GF-D8 (cell line): ENCODE measurements at regions not wholly inside any gene's neighbourhood (a gene's known extent, or its start where the extent isn't known, plus 50 kb on each side); places are given as distances from the start of the nearest gene placed in this dataset.

Experiments
- DNase-seq: peaks from one replicate; lab custom pipeline; 2025; lab: John Stamatoyannopoulos, UW

GRCh38 chr22:48651036-48651890 lies 1176.4 kb downstream of the BRD1 start:
- no peak for DNase-seq

GRCh38 chr22:48650323-48651035 lies 1177.2 kb downstream of the BRD1 start:
- no peak for DNase-seq

- DNase-seq, result no peak
Measured at GRCh38 chr22:48649466-48649865, 1178.2 kb downstream of the BRD1 start.

GRCh38 chr22:48649031-48649430 lies 1178.6 kb downstream of the BRD1 start:
- no peak for DNase-seq

GRCh38 chr22:48647606-48648515 lies 1179.8 kb downstream of the BRD1 start:
- DNase-seq, result no peak

GRCh38 chr22:48647051-48647450 lies 1180.6 kb downstream of the BRD1 start:
- DNase-seq, result no peak

GRCh38 chr22:48646216-48646925 lies 1181.3 kb downstream of the BRD1 start:
- no peak for DNase-seq

- no peak for DNase-seq
Measured at GRCh38 chr22:48645766-48646165, 1181.9 kb downstream of the BRD1 start.

- DNase-seq, result no peak
Measured at GRCh38 chr22:48644997-48645396, 1182.7 kb downstream of the BRD1 start.

- no peak for DNase-seq
Measured at GRCh38 chr22:48644108-48644507, 1183.6 kb downstream of the BRD1 start.

GRCh38 chr22:48643066-48643731 lies 1184.5 kb downstream of the BRD1 start:
- no peak for DNase-seq

GRCh38 chr22:48642550-48642949 lies 1185.1 kb downstream of the BRD1 start:
- no peak for DNase-seq

- no peak for DNase-seq
Measured at GRCh38 chr22:48641906-48642475, 1185.7 kb downstream of the BRD1 start.

- DNase-seq, result no peak
Measured at GRCh38 chr22:48640890-48641841, 1186.5 kb downstream of the BRD1 start.

GRCh38 chr22:48639896-48640748 lies 1187.6 kb downstream of the BRD1 start:
- DNase-seq, result no peak

- no peak for DNase-seq
Measured at GRCh38 chr22:48639021-48639795, 1188.5 kb downstream of the BRD1 start.

GRCh38 chr22:48637231-48637630 lies 1190.4 kb downstream of the BRD1 start:
- no peak for DNase-seq

GRCh38 chr22:48636746-48637145 lies 1190.9 kb downstream of the BRD1 start:
- no peak for DNase-seq
